ENCODE measurements at regions not wholly inside any gene's neighbourhood (a gene's known extent, or its start where the extent isn't known, plus 50 kb on each side); places are given as distances from the start of the nearest gene placed in this dataset.

DNA sequence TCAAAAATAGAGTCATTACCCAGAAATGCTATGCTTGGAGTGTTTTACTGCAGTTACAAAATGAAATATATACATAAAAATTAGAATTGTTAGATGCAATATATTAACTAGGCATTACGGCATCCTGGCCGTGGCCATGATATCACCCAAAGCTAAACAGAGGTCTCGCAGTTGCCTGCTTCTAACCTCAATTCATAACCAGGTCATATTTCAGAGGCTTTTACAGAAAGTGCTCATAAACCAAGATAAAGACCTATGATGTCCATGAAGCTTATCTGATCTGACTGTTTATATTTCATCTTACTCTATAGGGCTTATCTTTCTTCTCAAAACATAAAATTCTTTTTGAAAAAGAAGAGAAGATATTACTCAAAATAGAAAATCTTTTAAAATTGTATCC lies 664.5 kb upstream of the SALL1 start:
- Mint-ChIP-seq H3K4me1 (no peaks in the 10 kb centered on the region), H3K4me3 (no peak overlapping the region), H3K27me3 (ENCODE audit: low read depth in 2 of 2) (no peaks in the 10 kb centered on the region), H3K36me3 (no peaks in the 10 kb centered on the region), H3K9me3 (peaks cover 7 to 8% of the 10 kb centered on the region in 2 donors), H3K27ac (no peak overlapping the region)
- no peaks in the 10 kb centered on the region for H3K36me3 ChIP-seq (ENCODE audit: control insufficient read depth, insufficient read depth, low read length)
- no peaks in the 10 kb centered on the region for H3K9me3 ChIP-seq (ENCODE audit: control insufficient read depth, insufficient read depth, low read length)
- H3K27me3 ChIP-seq (ENCODE audit: control insufficient read depth, insufficient read depth, low read length), result no peaks in the 10 kb centered on the region
- WGBS (ENCODE audit: insufficient coverage), result 91% methylated on average over 3 of the region's 3 CpGs
- intact Hi-C loops (cut with micrococcal nuclease), result no loop called here
- TF ChIP-seq, protein P1, sequence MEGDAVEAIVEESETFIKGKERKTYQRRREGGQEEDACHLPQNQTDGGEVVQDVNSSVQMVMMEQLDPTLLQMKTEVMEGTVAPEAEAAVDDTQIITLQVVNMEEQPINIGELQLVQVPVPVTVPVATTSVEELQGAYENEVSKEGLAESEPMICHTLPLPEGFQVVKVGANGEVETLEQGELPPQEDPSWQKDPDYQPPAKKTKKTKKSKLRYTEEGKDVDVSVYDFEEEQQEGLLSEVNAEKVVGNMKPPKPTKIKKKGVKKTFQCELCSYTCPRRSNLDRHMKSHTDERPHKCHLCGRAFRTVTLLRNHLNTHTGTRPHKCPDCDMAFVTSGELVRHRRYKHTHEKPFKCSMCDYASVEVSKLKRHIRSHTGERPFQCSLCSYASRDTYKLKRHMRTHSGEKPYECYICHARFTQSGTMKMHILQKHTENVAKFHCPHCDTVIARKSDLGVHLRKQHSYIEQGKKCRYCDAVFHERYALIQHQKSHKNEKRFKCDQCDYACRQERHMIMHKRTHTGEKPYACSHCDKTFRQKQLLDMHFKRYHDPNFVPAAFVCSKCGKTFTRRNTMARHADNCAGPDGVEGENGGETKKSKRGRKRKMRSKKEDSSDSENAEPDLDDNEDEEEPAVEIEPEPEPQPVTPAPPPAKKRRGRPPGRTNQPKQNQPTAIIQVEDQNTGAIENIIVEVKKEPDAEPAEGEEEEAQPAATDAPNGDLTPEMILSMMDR (IDR thresholded peaks at IDR 0.05), result no peak
- DNase-seq (no peak), ATAC-seq (no peak)
- no peak overlapping the region for H3K27ac ChIP-seq (ENCODE audit: low read length)
- H3K4me1 ChIP-seq (ENCODE audit: control insufficient read depth, insufficient read depth, low read length), result no peaks in the 10 kb centered on the region
- H3K4me3 ChIP-seq (ENCODE audit: low read length), result no peak overlapping the region

DNA sequence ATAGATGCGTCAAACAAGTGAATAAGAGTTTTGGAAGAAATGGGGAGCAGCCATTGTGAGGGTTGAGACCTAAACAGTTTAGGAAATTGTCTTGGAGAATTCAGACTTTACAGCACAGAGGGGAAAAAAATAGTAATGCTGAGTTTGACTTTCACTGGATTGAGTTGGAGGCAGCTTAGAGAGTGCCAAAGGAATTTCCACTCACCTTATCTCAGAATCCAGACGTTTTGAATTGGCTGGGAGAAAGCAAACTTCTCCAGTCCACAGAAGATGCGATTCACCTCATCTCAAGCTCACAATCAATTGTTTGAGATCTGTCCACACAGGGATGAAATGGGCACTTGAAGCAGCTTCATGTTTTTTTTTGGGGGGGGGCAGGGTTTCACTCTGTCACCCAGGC lies 663.5 kb upstream of the SALL1 start:
- TF ChIP-seq, protein P1 (IDR thresholded peaks at IDR 0.05), result no peak

GRCh38 chr16:51813609-51814008 lies 662.5 kb upstream of the SALL1 start:
- Mint-ChIP-seq H3K4me1 (no peaks in the 10 kb centered on the region), H3K36me3 (no peaks in the 10 kb centered on the region), H3K27me3 (ENCODE audit: low read depth in 2 of 2) (no peaks in the 10 kb centered on the region), H3K4me3 (no peak overlapping the region), H3K27ac (no peak overlapping the region), H3K9me3 (peaks cover 5 to 17% of the 10 kb centered on the region in 2 donors)
- no peaks in the 10 kb centered on the region for H3K27me3 ChIP-seq (ENCODE audit: control insufficient read depth, insufficient read depth, low read length)
- intact Hi-C loops (cut with micrococcal nuclease), result no loop called here
- no peaks in the 10 kb centered on the region for H3K36me3 ChIP-seq (ENCODE audit: control insufficient read depth, insufficient read depth, low read length)
- H3K4me1 ChIP-seq (ENCODE audit: control insufficient read depth, insufficient read depth, low read length), result no peaks in the 10 kb centered on the region
- ATAC-seq (no peak), DNase-seq (no peak)
- H3K9me3 ChIP-seq (ENCODE audit: control insufficient read depth, insufficient read depth, low read length), result no peaks in the 10 kb centered on the region
- no peak overlapping the region for H3K4me3 ChIP-seq (ENCODE audit: low read length)
- H3K27ac ChIP-seq (ENCODE audit: low read length), result no peak overlapping the region
- TF ChIP-seq, protein P1 (IDR thresholded peaks at IDR 0.05), result no peak
- WGBS (ENCODE audit: insufficient coverage), result 86% methylated on average over 3 of the region's 4 CpGs

More for the DNA sequence above, 663.5 kb upstream of the SALL1 start:
- H3K4me3 Mint-ChIP-seq, result no peak overlapping the region
- DNase-seq, result no peak
- no peak overlapping the region for H3K4me3 ChIP-seq (ENCODE audit: low read length)
- 50% methylated on average over 2 of the region's 3 CpGs for WGBS (ENCODE audit: insufficient coverage)
- no peak overlapping the region for H3K27ac Mint-ChIP-seq
- H3K27ac ChIP-seq (ENCODE audit: low read length), result no peak overlapping the region
- H3K27me3 ChIP-seq (ENCODE audit: control insufficient read depth, insufficient read depth, low read length), result no peaks in the 10 kb centered on the region
- H3K9me3 Mint-ChIP-seq, result peaks cover 7 to 13% of the 10 kb centered on the region in 2 donors
- H3K9me3 ChIP-seq (ENCODE audit: control insufficient read depth, insufficient read depth, low read length), result no peaks in the 10 kb centered on the region
- H3K4me1 Mint-ChIP-seq, result no peaks in the 10 kb centered on the region
- no peaks in the 10 kb centered on the region for H3K4me1 ChIP-seq (ENCODE audit: control insufficient read depth, insufficient read depth, low read length)
- H3K36me3 Mint-ChIP-seq, result no peaks in the 10 kb centered on the region
- intact Hi-C loops (cut with micrococcal nuclease), result no loop called here
- no peak for ATAC-seq
- H3K27me3 Mint-ChIP-seq (ENCODE audit: low read depth in 2 of 2), result no peaks in the 10 kb centered on the region
- no peaks in the 10 kb centered on the region for H3K36me3 ChIP-seq (ENCODE audit: control insufficient read depth, insufficient read depth, low read length)

DNA sequence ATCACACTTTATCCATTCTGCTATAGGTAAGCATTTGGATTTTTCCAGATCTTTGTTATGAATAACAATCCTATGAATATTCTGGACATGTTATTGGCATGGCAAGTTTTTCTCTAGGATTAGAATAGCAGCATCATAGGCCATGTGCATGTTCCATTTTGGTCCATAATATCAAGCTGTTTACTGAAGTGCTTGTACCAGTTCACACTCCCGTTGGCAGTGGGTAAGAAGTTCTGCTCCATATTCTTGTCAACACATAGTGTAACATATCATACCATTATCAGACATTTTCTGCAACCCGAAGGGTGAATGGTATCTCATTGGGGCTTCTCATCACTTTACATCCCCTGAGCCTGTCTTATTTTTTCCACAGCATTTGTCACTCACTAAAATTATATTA lies 661.9 kb upstream of the SALL1 start:
- no peaks in the 10 kb centered on the region for H3K9me3 ChIP-seq (ENCODE audit: control insufficient read depth, insufficient read depth, low read length)
- intact Hi-C loops (cut with micrococcal nuclease), result no loop called here
- TF ChIP-seq, protein P1 (IDR thresholded peaks at IDR 0.05), result no peak
- no peak overlapping the region for H3K27ac ChIP-seq (ENCODE audit: low read length)
- H3K27me3 ChIP-seq (ENCODE audit: control insufficient read depth, insufficient read depth, low read length), result no peaks in the 10 kb centered on the region
- ATAC-seq (no peak), DNase-seq (no peak)
- 60% methylated on average over 1 of the region's 2 CpGs for WGBS (ENCODE audit: insufficient coverage)
- H3K4me1 ChIP-seq (ENCODE audit: control insufficient read depth, insufficient read depth, low read length), result no peaks in the 10 kb centered on the region
- H3K4me3 ChIP-seq (ENCODE audit: low read length), result no peak overlapping the region
- no peaks in the 10 kb centered on the region for H3K36me3 ChIP-seq (ENCODE audit: control insufficient read depth, insufficient read depth, low read length)
- H3K4me3 Mint-ChIP-seq, result no peak overlapping the region
- H3K36me3 Mint-ChIP-seq, result no peaks in the 10 kb centered on the region
- H3K9me3 Mint-ChIP-seq, result peaks cover 3 to 17% of the 10 kb centered on the region in 2 donors
- no peak overlapping the region for H3K27ac Mint-ChIP-seq
- H3K27me3 Mint-ChIP-seq (ENCODE audit: low read depth in 2 of 2), result no peaks in the 10 kb centered on the region
- no peaks in the 10 kb centered on the region for H3K4me1 Mint-ChIP-seq
